ENCODE measurements at regions not wholly inside any gene's neighbourhood (a gene's known extent, or its start where the extent isn't known, plus 50 kb on each side); places are given as distances from the start of the nearest gene placed in this dataset.

DNA sequence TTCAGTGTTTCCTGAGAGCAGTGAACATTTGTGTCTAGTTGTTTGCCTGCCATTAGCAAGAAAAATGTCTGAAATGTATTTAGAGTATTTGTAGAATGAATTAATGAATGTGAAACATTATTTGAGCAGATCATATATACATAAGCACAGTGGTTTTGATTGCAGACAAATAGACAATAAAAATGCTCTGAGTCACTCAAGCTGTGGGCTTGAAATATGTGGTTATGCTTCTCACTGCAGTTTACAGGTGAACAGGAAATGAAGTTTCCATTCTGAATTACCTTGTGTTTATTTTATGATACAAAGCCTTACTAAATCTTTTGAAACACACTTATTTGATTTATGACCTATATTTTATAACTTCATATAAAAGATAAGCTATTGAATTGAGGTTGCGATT is 827.7 kb downstream of the TMTC2 start:
- no peak overlapping the region for H2BK120ac ChIP-seq (ENCODE audit: low read depth, low read length)
- no peaks in the 10 kb centered on the region for H3K27me3 ChIP-seq (ENCODE audit: control insufficient read depth, insufficient read depth, low read length)
- H2AK5ac ChIP-seq (ENCODE audit: low read depth, low read length), result no peak overlapping the region
- H3K56ac ChIP-seq (ENCODE audit: extremely low read depth, insufficient read depth, low read length), result no peak overlapping the region
- no peak overlapping the region for H3K9ac ChIP-seq (ENCODE audit: low read depth, low read length)
- TF ChIP-seq MAZ (IDR thresholded peaks at IDR 0.05; ENCODE audit: borderline replicate concordance, low read depth, low read length) (no peak), POLR2A (IDR thresholded peaks at IDR 0.05; ENCODE audit: low read depth, low read length) (no peak), RAD21 (IDR thresholded peaks at IDR 0.05; ENCODE audit: low read length) (no peak), MAFK (IDR thresholded peaks at IDR 0.05; ENCODE audit: low read depth, low read length) (no peak), MXI1 (IDR thresholded peaks at IDR 0.05; ENCODE audit: borderline replicate concordance, low read depth, low read length) (no peak), BHLHE40 (IDR thresholded peaks at IDR 0.05; ENCODE audit: low read depth, low read length) (no peak), CEBPB (IDR thresholded peaks at IDR 0.05; ENCODE audit: low read depth, low read length) (no peak), FOS (IDR thresholded peaks at IDR 0.05; ENCODE audit: low read depth, low read length) (no peak), CHD1 (IDR thresholded peaks at IDR 0.05; ENCODE audit: low read depth, low read length) (no peak)
- TF ChIP-seq, protein P1, sequence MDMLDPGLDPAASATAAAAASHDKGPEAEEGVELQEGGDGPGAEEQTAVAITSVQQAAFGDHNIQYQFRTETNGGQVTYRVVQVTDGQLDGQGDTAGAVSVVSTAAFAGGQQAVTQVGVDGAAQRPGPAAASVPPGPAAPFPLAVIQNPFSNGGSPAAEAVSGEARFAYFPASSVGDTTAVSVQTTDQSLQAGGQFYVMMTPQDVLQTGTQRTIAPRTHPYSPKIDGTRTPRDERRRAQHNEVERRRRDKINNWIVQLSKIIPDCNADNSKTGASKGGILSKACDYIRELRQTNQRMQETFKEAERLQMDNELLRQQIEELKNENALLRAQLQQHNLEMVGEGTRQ (IDR thresholded peaks at IDR 0.05; ENCODE audit: low read depth, low read length), result no peak
- TF ChIP-seq, protein P2, sequence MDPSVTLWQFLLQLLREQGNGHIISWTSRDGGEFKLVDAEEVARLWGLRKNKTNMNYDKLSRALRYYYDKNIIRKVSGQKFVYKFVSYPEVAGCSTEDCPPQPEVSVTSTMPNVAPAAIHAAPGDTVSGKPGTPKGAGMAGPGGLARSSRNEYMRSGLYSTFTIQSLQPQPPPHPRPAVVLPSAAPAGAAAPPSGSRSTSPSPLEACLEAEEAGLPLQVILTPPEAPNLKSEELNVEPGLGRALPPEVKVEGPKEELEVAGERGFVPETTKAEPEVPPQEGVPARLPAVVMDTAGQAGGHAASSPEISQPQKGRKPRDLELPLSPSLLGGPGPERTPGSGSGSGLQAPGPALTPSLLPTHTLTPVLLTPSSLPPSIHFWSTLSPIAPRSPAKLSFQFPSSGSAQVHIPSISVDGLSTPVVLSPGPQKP (IDR thresholded peaks at IDR 0.05; ENCODE audit: borderline replicate concordance, low read depth, low read length), result no peak
- no peaks in the 10 kb centered on the region for H3K9me1 ChIP-seq (ENCODE audit: insufficient read depth, low read length)
- H2BK5ac ChIP-seq (ENCODE audit: low read depth, low read length, poor library complexity, severe bottlenecking), result no peak overlapping the region
- no peaks in the 10 kb centered on the region for H3K36me3 ChIP-seq (ENCODE audit: control insufficient read depth, insufficient read depth, low read length)
- dilution Hi-C loops (cut with HindIII; ENCODE audit: low sequenced_read_pairs, unreplicated experiment) (no loop called here), intact Hi-C loops (cut with micrococcal nuclease) (no loop called here), in situ Hi-C loops (cut with MboI; ENCODE audit: low sequenced_read_pairs) (no loop called here)
- no peak overlapping the region for H2AK9ac ChIP-seq (replicated peaks; ENCODE audit: low read depth, low read length, poor library complexity)
- no peak overlapping the region for H4K5ac ChIP-seq (ENCODE audit: low read depth, low read length)
- H3K4me1 ChIP-seq (ENCODE audit: control insufficient read depth, insufficient read depth, low read length), result no peaks in the 10 kb centered on the region
- H3K79me1 ChIP-seq (ENCODE audit: low read depth in 1 of 2, low read length in 2 of 2), result no peaks in the 10 kb centered on the region
- DNase-seq, result no peak
- H3K14ac ChIP-seq (replicated peaks; ENCODE audit: low read depth, low read length), result no peak overlapping the region
- ChIA-PET POLR2A (ENCODE audit: unreplicated experiment) (no interaction called here), CTCF (no interaction called here)
- no peak overlapping the region for H3K4me2 ChIP-seq (ENCODE audit: low read depth, low read length)
- no CpG with 5 or more reads among the region's 1 CpG for WGBS, 2 experiments (ENCODE audit: extremely low coverage in 2 of 2, insufficient read length in 1 of 2)
- H4K91ac ChIP-seq (ENCODE audit: insufficient read depth, low read depth, low read length), result no peak overlapping the region
- ATAC-seq (ENCODE audit: low read depth), result no peak
- no peak overlapping the region for H3K27ac ChIP-seq (ENCODE audit: insufficient read depth, low read length)
- H3K4ac ChIP-seq (ENCODE audit: low read depth, low read length), result no peak overlapping the region
- no peak overlapping the region for H2BK20ac ChIP-seq (ENCODE audit: low read depth, low read length)
- no peak overlapping the region for H2BK15ac ChIP-seq (ENCODE audit: low read depth, low read length)
- no peak overlapping the region for H3K4me3 ChIP-seq (ENCODE audit: insufficient read depth, low read depth, low read length)
- H2AFZ ChIP-seq (replicated peaks; ENCODE audit: low read length, poor library complexity), result no peak overlapping the region
- H4K8ac ChIP-seq (ENCODE audit: low read depth in 2 of 2, low read length in 2 of 2), result no peak overlapping the region
- no peak overlapping the region for H3K18ac ChIP-seq (ENCODE audit: low read depth, low read length)
- H4K20me1 ChIP-seq (ENCODE audit: insufficient read depth, low read length), result no peaks in the 10 kb centered on the region
- H3K9me3 ChIP-seq (ENCODE audit: control insufficient read depth, insufficient read depth, low read length), result peaks cover 3% of the 10 kb centered on the region; the same call in 1 of the 2 replicates
- no TSS peak for BruUV-seq (replicated peaks)
- no peak overlapping the region for H3K23ac ChIP-seq (ENCODE audit: low read depth, low read length)

Data from IMR-90 (cell line).